ENCODE measurements at regions not wholly inside any gene's neighbourhood (a gene's known extent, or its start where the extent isn't known, plus 50 kb on each side); places are given as distances from the start of the nearest gene placed in this dataset.

DNA sequence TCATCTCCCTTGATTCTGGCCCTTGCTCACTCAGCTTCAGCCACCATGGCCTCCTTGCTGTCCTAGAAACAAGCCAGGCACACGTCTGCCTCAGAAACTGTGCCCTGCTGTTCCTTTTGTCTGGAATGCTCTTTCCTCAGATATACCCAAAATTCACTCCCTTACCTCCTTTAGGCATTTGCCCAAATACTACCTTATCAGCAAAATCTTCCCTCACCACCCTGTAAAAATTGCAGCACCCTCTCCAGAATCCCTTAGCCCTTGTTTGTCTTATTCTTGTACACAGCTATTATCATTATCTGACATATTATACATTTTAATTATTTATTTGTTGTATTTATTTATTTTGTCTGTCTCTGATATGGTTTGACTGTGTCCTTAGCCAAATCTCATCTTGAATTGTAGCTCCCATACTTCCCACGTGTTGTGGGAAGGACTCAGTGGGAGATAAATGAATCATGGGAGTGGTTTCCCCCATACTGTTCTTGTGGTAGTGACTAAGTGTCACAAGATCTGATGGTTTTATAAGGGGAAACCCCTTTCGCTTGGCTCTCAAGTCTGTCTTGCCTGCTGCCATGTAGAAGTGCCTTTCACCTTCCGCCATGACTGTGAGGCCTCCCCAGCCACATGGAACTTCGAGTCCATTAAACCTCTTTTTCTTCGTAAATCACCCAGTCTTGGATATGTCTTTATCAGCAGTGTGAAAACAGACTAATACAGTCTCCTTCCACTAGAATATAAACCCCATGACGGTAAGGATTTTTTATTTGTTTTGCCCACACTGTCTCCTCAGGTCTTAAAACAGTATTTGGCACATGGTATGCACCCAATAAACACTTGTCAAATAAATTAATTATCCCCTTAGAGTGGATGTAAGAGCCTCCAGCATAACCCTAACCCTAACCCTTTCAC, 60.0 kb upstream of the STT3B start:
- Histone ChIP-seq H3K9ac (ENCODE audit: low read length) (no peak overlapping the region), H3K9me2 (ENCODE audit: insufficient read depth) (no peaks in the 10 kb centered on the region), H3K79me2 (ENCODE audit: insufficient read depth, low read length) (no peaks in the 10 kb centered on the region), H3K27ac (ENCODE audit: low read depth, low read length) (no peak overlapping the region), H3K4me2 (ENCODE audit: low read length) (no peak overlapping the region), H4K20me1 (ENCODE audit: insufficient read depth) (no peaks in the 10 kb centered on the region), H3K4me3 (replicated peaks in 1 of 2; ENCODE audit: low read depth in 1 of 2, low read length in 2 of 2) (no peak overlapping the region), H3K9me3 (ENCODE audit: control insufficient read depth in 1 of 2, insufficient read depth in 1 of 2, low read depth in 1 of 2, low read length in 2 of 2) (no peaks in the 10 kb centered on the region), H3K4me1 (ENCODE audit: control insufficient read depth in 1 of 2, insufficient read depth in 2 of 2, low read length in 2 of 2) (no peaks in the 10 kb centered on the region), H2AFZ (ENCODE audit: low read depth, low read length, poor library complexity, severe bottlenecking) (no peak overlapping the region), H3K27me3 (ENCODE audit: insufficient read depth, low read length) (no peaks in the 10 kb centered on the region), H3K36me3 (ENCODE audit: control insufficient read depth in 1 of 2, insufficient read depth in 2 of 2, low read length in 2 of 2) (no peaks in the 10 kb centered on the region)
- no TSS peak for BruUV-seq (replicated peaks)
- intact Hi-C loops (cut with micrococcal nuclease): no loop called here
- POLR2A ChIA-PET: no interaction called here
- ATAC-seq (no peak), DNase-seq (ENCODE audit: low read depth, low spot score) (no peak)
- CTCF ChIA-PET: no interaction called here
- RAD21 ChIA-PET (ENCODE audit: low non-redundant PET in 1 of 2, low total read pairs in 2 of 2, uncharacterized antibody in 2 of 2, unreplicated experiment in 2 of 2): no interaction called here
- TF ChIP-seq, protein P1, sequence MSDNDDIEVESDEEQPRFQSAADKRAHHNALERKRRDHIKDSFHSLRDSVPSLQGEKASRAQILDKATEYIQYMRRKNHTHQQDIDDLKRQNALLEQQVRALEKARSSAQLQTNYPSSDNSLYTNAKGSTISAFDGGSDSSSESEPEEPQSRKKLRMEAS (IDR thresholded peaks at IDR 0.05): no peak
- TF ChIP-seq CEBPB (IDR thresholded peaks at IDR 0.05; ENCODE audit: low read depth) (no peak), JUND (IDR thresholded peaks at IDR 0.05) (no peak), ELF1 (IDR thresholded peaks at IDR 0.05; ENCODE audit: borderline replicate concordance, low read depth) (no peak), FOSL1 (IDR thresholded peaks at IDR 0.05; ENCODE audit: low read depth) (no peak), TCF7L2 (IDR thresholded peaks at IDR 0.05; ENCODE audit: borderline replicate concordance, extremely low read depth, insufficient read depth, insufficient read length) (no peak), EZH2phosphoT487 (IDR thresholded peaks at IDR 0.05; ENCODE audit: borderline replicate concordance) (no peak)

DNA sequence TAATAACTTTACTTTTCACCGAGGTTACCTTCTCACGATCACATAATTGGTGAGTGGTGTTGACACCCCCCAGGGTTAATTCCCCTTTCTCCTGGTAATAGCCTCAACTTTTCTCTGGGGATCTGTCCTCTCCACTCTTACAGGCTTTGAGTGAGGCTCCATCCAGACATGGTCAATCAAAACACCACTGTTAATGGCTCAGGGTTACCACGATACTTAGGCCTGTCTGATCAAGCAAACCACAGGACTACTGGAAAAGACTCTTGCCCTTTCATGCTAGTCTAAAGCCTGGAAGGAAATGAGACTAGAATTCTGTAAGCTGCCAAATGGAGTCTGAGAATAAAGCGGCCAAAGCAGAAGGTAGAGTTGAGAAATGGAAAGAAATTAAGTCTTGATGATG, 56.5 kb upstream of the STT3B start:
- H3K27me3 ChIP-seq (ENCODE audit: insufficient read depth, low read length): no peaks in the 10 kb centered on the region
- DNase-seq (ENCODE audit: low read depth, low spot score) (no peak), ATAC-seq (no peak)
- no peak overlapping the region for H3K27ac ChIP-seq (ENCODE audit: low read depth, low read length)
- no peak overlapping the region for H3K4me3 ChIP-seq (replicated peaks in 1 of 2; ENCODE audit: low read depth in 1 of 2, low read length in 2 of 2)
- intact Hi-C loops (cut with micrococcal nuclease): no loop called here
- TF ChIP-seq TCF7L2 (IDR thresholded peaks at IDR 0.05; ENCODE audit: borderline replicate concordance, extremely low read depth, insufficient read depth, insufficient read length): no peak
- TF ChIP-seq, protein P1 (IDR thresholded peaks at IDR 0.05): no peak
- H3K4me1 ChIP-seq (ENCODE audit: control insufficient read depth in 1 of 2, insufficient read depth in 2 of 2, low read length in 2 of 2): no peaks in the 10 kb centered on the region
- H3K4me2 ChIP-seq (ENCODE audit: low read length): no peak overlapping the region
- BruUV-seq (replicated peaks): no TSS peak
- POLR2A ChIA-PET: no interaction called here
- RAD21 ChIA-PET (ENCODE audit: low non-redundant PET in 1 of 2, low total read pairs in 2 of 2, uncharacterized antibody in 2 of 2, unreplicated experiment in 2 of 2): no interaction called here
- no peaks in the 10 kb centered on the region for H3K9me2 ChIP-seq (ENCODE audit: insufficient read depth)
- no peak overlapping the region for H2AFZ ChIP-seq (ENCODE audit: low read depth, low read length, poor library complexity, severe bottlenecking)
- no peaks in the 10 kb centered on the region for H3K79me2 ChIP-seq (ENCODE audit: insufficient read depth, low read length)
- H3K9me3 ChIP-seq (ENCODE audit: control insufficient read depth in 1 of 2, insufficient read depth in 1 of 2, low read depth in 1 of 2, low read length in 2 of 2): no peaks in the 10 kb centered on the region
- H3K36me3 ChIP-seq (ENCODE audit: control insufficient read depth in 1 of 2, insufficient read depth in 2 of 2, low read length in 2 of 2): no peaks in the 10 kb centered on the region
- H4K20me1 ChIP-seq (ENCODE audit: insufficient read depth): no peaks in the 10 kb centered on the region
- no peak overlapping the region for H3K9ac ChIP-seq (ENCODE audit: low read length)
- CTCF ChIA-PET: no interaction called here

Data from HCT116 (cell line).